NCI-H146 (cell line): ENCODE measurements at regions not wholly inside any gene's neighbourhood (a gene's known extent, or its start where the extent isn't known, plus 50 kb on each side); places are given as distances from the start of the nearest gene placed in this dataset.
"Not testable (repeated sequence)": the region's sequence is repeated elsewhere in the genome, so short reads cannot be mapped to it uniquely, and the experiment has no call there.

Experiments
- DNase-seq: peaks from one replicate; lab custom pipeline; 2025; lab: John Stamatoyannopoulos, UW

DNA sequence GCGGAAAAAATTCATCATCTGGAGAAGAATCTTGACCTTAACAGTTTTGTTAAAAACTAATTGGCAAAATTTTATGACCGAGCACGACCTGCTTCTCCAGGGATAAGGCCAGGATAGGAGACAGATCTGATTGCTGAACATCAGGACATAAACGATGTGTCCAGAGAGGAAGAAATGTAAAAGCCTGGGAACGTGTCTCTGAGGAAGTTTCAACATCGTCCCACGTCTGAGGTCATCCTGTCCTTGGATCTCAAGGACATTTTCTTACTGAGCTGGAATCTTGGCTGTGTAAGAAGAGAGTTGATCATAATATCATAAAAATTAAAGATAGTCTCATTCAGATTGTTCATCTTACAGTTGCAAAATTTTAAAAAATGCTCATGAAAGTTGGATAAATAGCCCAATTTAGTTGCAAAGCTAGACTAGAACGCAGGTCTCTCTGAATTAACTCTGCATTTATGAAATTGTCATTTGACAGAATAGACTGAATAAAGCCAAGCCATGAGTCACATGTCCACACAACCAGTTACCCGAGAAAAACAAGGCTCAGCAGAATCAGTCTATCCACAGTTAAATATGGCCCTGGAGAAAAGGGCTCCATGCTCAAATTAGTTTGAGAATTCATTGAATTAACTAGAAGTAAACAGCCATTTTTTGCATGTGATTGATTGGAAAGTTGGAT is 120.0 kb upstream of the EGFR start:
- no peak for DNase-seq

DNA sequence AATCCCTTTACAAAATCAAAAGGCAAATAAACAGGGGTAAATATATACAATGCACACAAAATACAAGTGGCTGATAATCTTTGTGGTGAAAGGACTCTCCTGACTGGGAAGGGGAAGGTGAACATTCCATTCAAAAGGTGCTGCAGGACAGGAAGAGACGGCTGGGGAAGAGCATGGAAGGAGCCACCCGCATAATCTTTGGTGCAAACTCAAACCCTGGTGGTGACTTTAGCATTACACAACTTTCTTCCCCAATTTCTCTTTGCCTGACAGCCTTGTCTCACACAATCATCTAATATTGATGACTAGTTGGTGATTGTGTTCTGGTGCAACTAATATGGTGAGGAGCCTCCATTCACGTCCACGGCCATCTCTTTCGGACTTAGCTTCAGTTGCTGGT is 117.0 kb upstream of the EGFR start:
- no peak for DNase-seq

DNA sequence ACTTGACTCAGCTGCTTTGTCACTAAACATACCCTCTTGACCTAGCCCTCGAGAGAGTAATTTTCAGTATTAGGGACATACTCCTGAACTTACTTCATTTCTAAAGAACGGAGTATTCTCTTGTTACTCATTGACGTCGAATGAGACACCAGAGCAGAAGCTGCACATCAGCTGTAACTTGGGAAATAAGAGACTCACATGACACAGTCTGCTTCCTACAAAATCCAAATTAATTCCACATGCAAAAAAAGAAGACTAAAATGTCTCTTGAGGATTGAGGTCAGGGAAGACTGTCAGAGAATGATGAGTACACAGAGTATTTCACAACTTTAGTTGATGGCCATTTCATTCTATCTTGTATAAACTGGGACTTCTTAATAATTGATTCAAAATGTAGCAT is 114.7 kb upstream of the EGFR start:
- DNase-seq: no peak

DNA sequence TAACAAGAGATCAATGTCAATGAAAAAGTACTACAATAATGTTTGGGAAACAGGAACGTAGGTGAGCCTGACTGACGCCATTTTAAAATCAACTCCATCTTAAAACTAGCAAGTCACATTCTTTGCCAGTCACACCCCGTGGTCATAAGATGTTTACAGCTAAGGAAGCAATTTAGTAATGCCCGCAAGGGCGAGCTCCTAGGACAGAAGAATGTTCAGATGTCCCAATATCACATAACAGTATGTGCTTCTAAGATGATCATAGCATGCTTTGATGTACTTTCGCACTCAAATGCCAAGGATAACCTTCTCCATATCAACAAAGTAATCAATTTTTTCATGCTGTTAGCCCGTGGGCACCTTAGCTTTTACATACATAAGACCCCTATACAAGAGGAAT is 113.8 kb upstream of the EGFR start:
- DNase-seq: no peak

DNA sequence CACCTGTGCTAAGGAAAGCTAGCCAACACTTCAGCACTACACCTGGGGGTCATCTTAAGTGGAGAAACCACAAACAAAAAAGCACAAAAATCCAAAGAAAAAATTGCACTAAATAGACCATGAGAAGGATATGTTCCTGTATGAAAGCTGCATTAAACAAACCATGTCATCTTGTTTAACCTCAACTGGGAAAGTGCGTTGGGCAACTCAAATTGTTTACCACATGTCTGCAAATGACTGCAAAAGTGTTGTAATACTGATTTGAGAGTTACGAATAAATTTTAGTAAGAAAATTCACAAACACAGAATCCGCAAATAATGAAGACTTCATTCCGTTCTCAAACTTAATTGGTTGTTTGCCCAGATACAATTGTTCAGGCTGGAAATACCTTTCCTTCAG is 111.9 kb upstream of the EGFR start:
- no peak for DNase-seq

DNA sequence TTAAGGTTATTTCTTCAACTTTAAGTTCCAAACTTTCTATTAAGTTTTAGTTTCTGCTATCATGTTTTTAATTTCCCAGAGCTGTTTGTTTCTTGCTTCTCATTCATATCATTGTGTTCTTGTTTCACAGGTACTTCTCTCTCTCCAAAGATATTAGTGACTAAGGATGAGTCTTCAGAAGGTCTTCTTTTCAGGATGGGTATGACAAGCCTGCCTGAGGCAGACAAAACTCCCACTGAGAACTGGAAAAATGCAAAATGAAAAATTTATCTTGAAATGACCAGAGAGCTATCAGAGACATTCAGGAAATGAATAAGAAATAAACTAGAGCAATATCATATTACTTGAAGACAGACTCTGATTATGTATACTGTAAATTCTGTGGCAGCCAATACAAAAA is 110.8 kb upstream of the EGFR start:
- DNase-seq: no peak

DNA sequence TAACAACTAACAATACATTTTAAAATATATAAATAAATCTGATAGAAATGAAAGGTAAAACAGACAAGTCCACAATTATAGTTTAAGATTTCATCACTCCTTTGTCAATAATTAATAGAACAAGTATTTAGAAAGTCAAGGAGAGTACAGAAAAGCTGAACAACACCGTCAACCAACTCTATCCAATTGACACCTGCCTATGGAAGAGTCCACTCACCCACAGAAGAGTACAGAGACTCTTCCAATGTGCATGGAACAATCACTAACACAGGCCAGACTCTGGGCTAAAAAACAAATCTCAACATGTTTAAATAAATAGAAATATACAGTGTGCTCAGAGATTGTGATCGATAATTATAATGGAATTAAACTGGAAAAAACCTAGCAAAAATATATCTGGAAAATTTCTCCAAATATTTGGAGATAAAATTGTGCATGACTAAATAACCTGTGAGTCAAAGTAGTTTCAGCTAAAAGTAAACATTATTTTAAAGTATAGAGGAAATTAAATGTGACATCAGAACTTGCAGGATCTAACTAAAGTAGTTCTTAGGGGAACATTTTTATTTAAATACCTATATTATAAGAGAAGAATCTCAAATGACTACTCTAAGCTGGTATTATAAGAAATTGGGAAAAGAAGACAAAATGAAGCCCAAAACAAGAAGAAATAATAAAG is 109.9 kb upstream of the EGFR start:
- DNase-seq: no peak

DNA sequence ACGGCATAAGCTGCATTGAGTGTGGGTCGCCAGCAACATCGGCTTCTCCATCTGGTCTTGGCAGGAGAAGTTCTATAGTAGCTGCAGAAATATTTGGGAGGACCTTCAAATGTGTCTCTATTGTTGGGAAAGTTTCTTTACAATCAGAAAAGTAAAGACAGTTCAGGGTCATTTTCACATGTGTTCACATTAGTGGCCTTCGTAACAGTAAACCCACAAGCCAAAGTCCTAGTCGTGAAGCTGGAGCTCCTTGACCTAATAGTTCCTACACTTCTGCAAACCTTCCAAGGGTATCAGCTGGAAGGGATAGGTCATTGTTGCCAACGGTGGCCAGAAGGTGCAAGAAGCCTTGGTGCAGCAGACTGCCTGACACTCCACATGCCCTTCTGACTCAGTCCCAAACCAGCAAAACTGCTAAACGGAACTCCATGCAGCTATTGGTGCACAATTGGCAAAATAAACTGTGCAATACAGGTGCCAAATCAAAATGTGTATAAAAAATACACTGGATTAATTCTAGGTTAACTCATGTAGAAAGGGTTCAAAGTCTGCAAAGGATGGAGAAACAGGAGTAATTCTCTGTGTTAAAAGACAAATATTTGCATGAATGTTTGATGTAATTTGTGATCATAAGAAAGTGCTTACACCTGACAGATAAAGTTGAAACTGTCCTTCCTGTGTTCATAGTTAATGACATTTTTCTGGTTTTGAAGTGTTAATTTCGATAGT is 102.8 kb upstream of the EGFR start:
- no peak for DNase-seq

DNA sequence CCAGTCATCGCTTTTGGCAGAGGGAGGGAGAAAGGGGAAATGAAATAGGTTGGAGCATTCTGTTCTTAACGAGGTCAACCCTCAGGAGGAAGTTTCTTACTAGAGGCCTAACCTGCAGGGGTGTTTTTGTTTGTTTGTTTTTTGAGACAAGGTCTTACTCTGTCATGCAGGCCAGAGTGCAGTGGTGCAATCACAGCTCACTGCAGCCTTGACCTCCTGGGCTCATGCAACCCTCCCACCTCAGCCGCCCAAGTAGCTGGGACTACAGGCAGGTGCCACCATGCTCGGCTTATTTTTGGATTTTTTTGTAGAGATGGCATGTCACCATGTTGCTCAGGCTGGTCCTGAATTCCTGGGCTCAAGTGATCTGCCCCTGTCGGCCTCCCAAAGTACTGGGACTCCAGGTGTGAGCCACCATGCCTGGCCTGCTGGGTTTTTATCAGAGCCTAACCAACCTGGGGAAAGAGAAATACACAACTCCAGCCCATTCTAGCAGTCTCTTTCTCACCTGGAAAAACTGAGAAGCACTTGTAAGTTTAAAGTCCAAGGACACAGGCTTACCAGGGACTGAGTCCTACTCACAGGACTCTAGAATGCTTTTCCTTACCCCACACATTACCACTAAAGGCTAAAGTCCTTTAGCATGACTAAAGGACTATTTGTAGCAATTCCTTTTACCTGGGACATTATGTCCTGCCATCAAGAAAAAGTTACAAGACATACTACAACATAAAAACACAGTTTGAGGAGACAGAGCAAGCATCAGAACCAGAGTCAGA is 101.0 kb upstream of the EGFR start:
- DNase-seq: no peak

DNA sequence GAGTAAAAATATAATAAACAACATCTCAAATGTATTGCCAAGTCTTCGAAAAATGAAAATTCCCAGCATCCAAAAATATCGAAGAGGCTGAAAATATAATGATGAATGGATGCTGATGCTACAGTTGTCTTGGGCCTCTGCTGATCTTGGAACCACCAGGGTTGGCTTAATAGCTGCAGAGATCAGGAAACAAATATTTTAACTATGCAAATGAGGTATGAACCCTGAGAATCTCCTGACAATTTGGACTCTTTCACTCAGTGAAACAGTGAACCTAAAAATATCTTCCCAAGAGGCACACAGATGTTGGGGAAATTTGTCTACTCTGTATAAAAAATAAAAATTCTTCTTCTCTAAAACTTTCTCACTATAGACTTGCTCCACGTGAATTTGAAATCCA is 97.7 kb upstream of the EGFR start:
- no peak for DNase-seq

DNA sequence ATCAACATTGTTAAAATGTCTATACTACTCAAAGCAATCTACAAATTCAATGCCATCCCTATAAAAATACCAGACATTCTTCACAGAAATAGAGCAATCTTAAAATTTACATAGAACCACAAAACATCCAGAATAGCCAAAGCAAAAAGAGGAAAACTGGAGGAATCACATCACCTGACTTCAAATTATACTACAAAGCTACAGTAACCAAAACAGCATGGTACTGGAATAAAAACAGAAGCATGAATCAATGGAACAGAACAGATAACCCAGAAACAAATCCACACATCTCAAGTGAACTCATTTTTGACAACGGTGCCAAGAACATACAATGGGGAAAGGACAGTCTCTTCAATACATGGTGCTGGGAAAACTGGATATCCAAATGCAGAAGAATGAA is 87.3 kb upstream of the EGFR start:
- DNase-seq: no peak

DNA sequence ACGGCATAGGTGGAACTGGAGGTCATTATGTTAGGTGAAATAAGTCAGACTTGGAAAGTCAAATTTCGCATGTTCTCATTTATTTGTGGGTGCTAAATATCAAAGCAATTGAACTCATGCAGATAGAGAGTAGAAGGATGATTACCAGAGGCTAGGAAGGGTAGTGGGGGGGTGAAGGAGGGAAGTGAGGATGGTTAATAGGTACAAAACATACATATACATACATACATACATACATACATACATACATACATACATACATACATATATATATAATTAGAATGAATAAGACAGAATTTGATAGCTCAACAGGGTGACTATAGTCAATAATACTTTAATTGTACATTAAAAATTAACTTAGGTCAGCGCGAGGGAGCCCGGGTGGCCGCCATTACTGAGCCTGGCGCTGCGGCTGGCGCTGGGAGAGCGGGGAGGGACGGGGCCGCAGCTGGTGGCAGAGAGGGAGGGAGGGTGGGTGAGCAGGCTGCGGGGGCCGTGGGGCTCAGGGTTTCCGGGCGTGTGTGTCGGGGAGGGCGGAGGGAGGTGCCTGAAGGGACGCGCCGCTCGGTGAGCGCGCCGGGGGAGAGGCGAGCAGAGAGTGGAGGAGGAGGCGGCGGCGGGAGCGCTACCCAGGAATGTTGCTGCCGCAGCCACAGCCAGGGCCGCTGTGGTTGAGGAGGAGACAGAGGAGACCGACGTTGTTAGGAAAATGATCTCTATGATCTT is 85.8 kb upstream of the EGFR start:
- peak; percentile 38 for DNase-seq

DNA sequence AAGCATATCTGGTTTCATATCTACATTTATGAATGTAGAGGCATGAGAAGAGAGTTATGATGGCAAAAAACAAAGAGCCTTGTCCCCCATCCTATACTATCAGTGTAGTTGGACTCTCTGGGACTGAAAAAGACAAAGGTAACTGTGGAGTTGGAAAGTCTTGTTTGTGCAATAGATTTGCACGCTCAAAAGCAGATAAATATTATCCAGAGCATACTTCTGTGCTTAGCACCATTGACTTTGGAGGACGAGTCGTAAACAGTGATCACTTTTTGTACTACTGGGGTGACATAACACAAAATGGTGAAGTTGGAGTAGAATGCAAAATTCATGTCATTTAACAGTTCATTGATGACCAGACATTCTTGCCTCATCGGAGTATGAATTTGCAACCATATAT is 85.2 kb upstream of the EGFR start:
- no peak for DNase-seq

DNA sequence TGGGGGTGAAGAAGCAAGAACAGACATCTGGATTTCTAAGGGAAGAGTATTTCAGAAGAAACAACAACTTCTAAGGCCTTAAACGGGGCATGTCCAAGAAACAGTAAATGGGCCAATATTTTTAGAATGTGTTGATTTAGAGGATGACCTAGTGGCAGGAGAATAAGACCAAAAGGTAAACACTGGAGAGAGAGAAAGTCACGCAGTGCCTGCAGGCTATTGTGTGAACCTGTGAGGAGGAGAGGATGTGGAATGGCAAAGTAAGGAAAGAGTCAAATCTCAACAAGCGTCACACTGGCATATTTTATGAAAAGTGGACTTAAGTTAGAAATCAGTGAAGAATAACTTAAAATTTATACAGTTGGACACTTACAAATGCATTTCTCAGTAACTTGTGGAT is 78.1 kb upstream of the EGFR start:
- no peak for DNase-seq

DNA sequence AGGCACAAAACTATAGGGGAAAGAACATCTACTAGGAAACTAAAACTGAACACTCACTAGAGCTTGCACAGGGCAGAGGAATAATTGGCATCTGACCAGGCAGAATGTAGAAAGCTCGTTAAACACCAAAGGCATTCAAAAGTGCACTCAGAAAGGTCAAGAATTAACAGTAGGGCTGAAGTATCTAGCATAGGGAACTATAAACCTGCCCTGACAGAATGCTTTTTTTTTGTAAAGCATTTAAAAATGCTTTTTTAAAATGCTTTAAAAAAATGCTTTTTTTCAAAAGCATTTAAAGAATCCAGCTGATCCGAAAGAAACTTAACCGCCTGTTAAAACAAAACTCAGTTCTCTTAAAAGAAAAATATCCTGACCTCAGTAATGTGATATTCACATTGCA is 74.6 kb upstream of the EGFR start:
- DNase-seq: no peak

DNA sequence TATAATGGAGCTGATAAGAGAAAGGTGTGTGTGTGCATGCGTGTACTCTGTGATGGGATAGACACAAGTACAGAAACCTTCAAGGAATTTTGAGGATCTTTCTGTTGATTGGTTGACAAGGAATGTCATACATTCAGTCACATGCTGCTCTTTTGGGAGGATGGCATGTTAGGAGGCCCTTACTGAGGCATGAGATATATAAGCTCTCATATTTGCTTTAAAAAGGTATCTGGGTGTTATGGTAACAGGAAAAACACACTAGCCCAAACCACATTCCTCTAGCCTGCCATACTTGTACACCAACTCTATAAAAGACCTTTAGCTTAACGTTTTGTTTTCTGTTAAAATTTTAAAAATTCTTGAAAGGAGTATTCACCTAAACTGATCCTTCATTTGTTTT is 72.5 kb upstream of the EGFR start:
- DNase-seq: no peak

DNA sequence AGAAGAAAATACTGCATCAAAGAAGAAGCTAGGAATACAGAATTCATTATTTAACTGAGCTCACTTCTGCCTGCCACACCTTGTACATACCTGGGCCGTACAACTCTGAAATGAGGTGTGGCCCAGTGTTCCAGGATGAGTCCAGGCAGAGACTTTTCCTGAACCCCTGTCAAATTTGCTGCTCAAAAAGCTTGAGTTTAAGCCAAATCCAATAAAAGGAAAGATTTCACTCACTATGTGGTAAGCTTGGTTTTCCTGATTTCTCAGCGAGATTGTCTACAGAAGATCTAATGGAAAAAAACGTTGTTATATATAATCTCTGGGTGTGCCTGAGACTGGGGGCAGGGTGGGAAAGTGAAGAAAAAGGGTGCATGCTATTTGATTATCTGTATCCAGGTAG is 72.1 kb upstream of the EGFR start:
- no peak for DNase-seq

DNA sequence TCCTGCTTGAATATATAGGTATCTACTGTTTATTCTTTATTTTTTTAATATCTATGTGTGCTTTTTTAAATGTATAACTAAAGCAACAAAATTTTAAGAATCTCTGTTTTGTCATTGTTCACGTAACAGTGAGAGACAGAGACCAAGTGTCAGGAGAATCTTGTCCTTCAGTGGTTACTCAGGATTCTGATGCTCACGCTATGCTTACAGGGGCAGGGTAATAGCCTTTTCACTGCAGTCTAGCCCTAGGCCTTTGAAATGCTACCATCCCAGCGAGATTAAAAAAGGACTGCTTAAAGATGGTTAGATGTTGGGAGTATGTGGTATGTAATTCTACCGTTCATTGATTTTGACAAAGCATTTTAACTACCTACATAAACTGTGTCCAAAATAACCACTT is 71.6 kb upstream of the EGFR start:
- DNase-seq: no peak

DNA sequence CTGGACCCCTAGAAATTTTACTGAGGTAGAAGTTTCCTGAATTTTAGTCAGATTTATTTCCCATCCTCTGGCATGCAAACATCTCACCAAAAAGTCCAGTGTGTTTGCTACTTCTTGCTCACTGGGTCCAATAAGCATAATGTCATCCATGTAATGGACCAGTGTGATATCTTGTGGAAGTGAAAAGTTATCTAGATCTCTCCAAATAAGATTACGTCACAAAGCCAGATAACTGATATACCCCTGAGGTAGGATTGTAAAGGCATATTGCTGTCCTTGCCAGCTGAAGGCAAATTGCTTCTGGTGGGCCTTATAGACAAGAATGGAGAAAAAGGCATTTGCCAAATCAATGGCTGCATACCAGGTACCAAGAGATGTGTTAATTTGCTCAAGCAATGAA is 69.3 kb upstream of the EGFR start:
- DNase-seq: not testable (repeated sequence)

DNA sequence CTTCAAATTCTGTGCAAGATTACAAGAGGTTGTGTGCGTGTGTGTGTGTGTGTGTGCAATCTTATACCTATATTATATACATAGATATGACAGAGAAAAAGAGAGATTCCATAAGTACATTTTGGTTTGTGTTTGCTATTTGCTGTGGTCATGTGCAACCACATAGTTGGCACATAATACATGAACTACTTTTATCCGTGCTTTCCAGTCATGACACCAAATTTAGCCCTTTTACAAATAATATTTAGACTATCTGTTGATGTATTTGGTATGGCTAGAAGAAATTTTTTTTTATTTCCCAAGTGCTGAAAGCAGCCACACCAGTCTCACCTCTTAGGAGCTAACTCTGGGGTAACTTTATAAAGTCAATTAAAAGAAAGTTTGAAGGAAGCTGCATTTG is 63.5 kb upstream of the EGFR start:
- no peak for DNase-seq

DNA sequence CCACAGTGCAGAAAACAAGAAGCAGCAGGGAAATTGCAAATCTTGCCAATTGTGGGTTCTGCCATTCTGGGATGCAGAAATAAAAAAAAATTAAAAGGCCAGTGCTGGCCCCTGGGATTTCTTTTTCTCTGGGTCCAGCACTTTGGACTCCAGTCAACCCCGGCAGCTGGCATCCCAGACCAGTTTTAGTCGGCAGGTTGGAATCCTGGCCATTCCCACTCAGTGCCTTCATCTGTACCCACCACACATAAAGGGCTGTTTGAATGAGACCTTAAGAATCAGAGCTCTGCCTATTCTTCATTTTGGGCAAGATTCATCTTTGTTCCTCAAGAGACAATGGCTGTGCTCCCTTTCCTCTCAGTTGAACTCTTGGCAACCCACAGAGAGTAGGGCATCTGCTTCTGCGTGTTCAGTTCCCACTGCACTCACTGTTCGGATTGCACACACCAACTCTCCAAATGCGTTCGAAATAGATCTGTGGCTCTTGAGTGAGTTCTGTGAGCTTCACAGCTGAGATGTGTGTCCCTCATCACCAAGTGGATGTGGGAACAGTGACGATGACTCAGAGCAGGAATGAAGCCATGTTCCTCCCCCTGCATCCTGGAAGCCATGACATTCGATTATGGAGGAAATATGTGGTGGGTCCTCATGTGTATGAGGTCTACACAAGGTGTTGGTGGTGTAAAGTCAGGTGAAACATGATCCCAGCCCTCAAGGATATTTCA is 63.0 kb upstream of the EGFR start:
- DNase-seq: no peak
